Hepatocyte (in vitro differentiated cells): ENCODE measurements at regions not wholly inside any gene's neighbourhood (a gene's known extent, or its start where the extent isn't known, plus 50 kb on each side); places are given as distances from the start of the nearest gene placed in this dataset.
"Not testable (repeated sequence)": the region's sequence is repeated elsewhere in the genome, so short reads cannot be mapped to it uniquely, and the experiment has no call there.

Experiments
- EZH2 ChIP-seq: fragments of 200-600 bp; sonication (generic); IDR thresholded peaks from 2 replicates; pipeline ENCODE4 v1.6.1; 2016; ENCODE audit warnings: antibody characterized with exemption, mild to moderate bottlenecking, borderline replicate concordance
- TF ChIP-seq, protein P1 (sequence below): fragments of 200-600 bp; sonication (generic); IDR thresholded peaks from 2 replicates; pipeline ENCODE4 v1.5.1; 2016; ENCODE audit warnings: antibody characterized with exemption, mild to moderate bottlenecking; ENCODE audit not compliant: poor library complexity

DNA sequence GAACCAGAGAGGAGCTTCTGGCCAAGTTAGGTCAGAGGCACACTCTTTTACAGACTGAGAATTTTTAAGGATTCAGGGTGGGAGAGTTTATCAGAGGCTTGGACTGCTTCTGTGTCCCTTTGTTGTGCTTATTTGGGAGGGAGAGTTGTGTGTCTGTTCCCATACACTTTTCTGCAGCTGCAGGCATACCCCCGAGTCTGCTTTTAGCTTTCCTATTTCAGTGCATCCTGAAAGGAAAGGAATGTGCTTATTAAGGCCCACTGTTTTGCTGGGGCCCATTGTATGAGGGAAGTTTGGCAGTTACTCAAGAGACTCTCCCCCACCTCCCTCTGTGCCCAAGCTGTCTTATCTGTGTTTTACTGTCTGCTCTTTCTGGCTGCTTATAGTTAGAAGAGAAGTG lies 257.4 kb upstream of the AADAT start:
- TF ChIP-seq, protein P1, sequence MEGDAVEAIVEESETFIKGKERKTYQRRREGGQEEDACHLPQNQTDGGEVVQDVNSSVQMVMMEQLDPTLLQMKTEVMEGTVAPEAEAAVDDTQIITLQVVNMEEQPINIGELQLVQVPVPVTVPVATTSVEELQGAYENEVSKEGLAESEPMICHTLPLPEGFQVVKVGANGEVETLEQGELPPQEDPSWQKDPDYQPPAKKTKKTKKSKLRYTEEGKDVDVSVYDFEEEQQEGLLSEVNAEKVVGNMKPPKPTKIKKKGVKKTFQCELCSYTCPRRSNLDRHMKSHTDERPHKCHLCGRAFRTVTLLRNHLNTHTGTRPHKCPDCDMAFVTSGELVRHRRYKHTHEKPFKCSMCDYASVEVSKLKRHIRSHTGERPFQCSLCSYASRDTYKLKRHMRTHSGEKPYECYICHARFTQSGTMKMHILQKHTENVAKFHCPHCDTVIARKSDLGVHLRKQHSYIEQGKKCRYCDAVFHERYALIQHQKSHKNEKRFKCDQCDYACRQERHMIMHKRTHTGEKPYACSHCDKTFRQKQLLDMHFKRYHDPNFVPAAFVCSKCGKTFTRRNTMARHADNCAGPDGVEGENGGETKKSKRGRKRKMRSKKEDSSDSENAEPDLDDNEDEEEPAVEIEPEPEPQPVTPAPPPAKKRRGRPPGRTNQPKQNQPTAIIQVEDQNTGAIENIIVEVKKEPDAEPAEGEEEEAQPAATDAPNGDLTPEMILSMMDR: not testable (repeated sequence)
- not testable (repeated sequence) for TF ChIP-seq EZH2
